HG03060 (cell line): ENCODE measurements at regions not wholly inside any gene's neighbourhood (a gene's known extent, or its start where the extent isn't known, plus 50 kb on each side); places are given as distances from the start of the nearest gene placed in this dataset.

Experiments
- ATAC-seq: cut with Tn5 transposase; IDR thresholded peaks from one replicate; pipeline ENCODE4 v1.9.1; 2021; ENCODE audit warnings: low read depth, moderate number of reproducible peaks; ENCODE audit not compliant: unreplicated experiment

DNA sequence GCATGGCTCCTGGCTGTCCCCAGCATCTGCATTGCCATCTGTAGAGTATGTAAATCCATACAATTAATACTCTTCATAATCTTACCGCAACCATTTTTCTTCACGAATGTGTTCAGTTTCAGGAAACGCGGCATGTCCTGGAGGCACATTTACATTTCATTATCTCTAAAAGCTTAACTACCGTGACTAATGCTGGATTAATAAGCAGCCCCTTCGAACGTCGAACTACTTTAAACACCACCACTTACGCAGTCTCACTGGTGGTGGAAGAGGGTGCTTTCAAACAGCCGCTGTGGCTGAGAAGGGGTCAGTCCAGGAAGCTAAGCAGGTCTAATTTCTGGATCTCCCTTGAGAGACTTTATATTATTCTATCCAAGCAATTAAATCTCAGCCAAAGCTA is 85.6 kb downstream of the C5orf15 start:
- ATAC-seq: no peak

DNA sequence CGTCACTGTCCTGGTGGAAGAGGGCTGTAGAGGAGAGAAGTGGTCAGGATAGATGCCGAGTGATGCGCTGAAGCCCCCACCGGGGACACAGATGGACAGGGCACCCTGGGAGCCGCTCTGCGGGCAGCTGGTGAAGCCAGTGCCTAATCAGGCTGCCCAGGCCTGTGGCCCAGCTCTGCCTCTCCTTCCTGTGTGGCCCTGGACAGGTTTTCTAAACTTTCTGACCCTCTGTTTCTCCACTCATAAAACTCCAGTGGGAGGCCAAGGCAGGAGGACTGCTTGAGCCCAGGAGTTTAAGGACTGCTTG is 86.1 kb downstream of the C5orf15 start:
- no peak for ATAC-seq

DNA sequence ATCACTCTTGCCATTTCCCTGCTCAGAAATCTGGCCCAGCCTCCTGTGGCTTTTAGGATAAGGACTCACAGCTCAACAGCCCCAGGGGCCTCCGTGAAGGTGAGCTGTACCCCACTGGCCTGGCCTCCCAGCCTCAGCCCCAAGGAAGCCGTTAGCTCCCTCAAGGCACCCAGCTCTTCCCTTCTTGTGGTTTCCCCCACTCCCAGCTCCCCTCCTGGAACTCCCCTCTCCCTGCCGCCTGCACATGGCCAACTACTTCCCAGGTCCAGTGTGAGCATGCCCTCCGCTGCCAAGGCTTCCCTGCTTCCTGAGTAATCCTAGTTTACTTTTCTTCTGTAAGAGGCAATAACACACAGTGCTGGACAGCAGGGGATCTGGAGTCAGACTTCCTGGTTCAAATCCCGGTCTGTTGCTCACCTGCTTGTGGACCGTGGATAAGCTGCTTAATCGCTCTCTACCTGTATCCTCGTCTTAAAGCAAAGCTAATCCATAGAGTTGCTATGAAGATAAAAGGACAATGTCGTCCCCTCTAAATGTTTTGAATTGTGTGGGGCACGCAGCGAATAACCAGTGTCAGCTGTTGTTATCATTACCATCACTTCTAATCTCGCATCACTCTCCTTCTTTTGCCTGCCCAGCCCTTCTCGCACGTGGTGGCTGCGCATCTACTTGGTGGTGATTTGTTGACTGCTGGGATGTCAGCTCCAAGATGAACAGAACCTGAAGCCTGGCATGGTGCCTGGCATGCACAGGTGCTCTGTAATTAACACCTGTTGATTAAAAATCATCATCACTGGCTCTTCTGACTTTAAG is 86.6 kb downstream of the C5orf15 start:
- no peak for ATAC-seq

DNA sequence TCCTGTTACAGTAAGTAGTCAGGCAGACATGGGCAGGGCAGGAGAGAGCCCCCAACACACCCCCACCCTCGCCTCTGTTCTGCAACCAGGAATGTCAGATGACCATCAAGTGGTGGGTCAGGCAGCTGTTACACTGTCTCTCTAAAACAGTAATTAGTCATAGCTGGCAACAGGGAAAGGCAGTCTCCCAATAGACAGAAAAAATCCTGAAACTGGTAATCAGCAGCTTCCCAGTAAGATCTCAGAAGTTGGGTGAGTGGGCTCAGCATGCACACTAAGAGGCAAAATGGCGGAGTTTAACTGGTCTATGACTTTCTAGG is 90.2 kb downstream of the C5orf15 start:
- ATAC-seq: no peak

DNA sequence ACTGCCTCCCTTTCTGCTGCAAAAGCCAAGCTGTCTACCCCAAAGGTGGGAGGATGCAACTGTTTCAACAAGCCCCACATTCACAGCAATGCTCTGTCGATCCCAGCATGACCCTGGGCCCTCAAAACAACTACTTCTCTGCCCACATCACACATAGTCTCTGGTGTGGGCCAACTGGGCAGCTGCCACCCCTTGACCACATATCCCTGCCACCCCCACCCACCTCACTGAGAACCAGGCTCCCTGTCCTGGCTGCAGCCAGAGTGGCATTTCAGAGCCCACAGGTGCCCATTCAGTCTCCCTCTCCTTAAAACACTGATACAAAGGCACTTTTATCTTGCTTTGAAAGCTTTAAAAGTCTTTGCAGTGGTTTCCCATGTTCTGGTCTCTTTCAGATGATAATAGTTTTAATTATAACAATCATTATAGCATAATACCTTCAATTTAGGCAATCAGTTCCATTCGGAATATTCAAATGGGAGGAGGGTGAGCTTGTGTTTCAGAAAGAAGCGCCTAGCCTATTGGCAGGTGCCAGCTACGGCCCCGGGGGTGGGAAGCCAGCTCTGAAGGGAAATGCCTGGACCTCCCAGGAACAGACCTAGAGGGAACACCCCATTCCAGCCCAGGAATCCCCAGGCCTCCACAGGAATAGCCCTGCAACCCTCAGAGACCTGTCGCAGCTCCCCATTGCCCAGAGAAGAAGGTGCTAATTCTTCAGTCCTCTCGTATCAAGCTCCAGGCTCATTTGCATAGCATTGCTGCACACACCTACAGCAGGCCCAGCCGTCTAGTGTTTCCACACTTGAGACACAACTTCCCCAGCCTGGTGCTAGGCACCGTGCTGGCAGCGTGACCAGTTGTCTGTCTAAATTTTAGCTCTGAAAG is 90.8 kb downstream of the C5orf15 start:
- no peak for ATAC-seq

DNA sequence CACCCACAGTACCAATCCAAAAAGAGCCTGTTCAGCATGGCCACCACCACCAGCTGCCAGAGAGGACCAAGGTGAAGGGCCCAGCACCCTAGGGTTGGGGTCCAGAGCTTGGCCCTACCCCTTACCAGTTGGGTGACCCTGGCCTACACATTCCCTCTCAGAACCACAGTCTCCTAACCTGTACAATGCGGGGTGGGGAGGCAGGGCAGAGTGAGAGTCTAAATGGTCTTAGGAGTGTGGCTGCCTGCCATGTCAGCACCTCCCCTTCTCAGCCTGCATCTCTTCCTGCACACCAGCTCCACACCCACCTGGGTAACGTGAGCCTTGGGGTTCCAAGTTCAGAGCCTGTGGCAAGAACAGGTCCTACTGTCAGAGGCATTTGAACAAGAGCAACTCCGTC is 92.2 kb downstream of the C5orf15 start:
- ATAC-seq: no peak

DNA sequence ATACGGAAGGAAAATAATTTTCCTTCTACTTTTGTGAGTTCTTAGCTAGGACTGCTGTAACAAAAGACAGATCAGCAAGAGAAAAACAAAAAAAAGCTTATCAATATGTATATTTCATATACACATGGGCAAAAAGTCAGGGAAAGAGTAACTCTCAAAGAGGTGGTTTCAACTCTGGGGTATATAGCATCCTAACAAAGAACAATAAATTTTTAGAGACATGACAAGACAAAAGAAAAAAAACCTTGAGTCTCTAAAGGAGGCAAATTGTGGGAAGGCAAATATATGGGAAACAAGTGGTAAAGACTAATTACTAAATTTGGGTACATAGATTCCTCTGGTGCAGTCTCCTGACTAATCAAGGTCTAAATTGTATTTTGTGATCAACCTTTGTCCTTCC is 93.2 kb downstream of the C5orf15 start:
- ATAC-seq: no peak

DNA sequence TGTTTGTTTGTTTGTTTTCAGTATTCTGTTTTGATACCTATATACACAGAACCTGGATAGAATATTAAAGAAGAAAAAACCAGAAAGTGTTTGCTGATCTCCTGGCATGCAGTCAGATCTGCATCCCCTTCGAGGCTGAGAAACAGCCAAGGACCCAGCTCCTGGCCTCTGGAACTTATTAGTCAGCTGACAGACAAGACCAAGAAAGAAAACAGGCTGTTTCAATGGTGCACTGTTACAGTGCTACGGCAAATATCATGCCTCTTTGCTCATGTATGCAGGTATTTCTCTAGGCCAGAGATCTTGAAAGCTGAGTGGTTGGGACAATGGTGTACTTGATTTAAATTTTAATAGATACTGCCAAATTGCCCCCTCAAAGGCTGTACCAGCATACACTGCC is 95.0 kb downstream of the C5orf15 start:
- ATAC-seq: no peak

DNA sequence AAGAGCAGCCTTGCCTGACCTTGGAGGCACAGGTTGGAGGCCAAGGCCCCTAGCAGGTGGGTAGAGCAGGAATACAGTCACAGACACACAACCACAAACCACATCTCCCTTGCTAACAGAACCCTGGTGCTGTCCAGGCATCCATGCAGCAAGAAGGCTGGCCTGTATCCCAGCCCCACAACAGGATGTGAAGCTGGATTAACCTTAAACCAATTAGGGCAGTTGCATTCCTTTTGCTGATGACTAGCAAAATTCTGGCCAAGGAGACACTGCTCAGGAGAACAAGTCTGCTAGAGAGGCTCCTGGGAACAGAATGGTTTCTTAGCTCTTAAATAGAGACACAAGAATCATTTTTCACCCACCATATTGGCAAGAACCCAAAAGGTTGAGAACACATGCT is 97.8 kb downstream of the C5orf15 start:
- no peak for ATAC-seq

DNA sequence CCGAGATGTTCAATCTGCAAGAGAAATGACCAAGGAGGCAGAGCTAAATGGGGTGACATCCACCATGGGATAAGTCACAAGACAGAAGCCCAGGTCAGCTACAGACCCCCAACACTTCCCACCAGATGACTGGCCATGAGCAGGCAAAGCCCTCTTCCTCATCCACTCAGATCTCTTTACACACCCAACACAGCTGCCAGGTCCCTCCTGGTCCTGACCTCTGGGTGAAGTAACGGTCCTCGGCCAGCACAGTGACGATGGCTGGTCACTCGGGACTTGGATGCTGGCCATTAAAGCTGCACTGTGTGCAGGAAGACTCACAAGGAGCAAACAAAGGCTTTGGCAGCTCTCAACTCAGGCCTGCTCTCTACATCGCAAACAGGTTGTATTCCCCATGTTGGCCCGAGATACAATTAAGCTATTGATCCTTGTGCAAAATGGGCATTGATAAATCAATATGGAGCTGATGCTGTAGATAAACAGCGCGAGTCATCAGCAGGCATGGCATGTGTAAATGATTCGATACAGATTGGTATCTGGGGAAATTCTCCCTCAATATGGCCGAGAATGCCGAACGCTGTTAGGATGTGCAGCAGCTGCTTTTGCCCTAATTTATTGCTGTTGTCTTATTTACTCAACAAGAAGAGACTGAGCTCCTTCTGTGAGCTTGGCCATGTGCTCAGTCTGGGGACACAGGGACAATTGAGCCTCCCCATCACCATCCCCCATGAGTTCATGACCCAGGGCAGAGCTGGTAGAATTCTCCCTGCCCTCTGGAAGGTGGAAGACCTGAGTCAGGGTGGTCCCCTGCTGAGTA is 98.7 kb downstream of the C5orf15 start:
- no peak for ATAC-seq

DNA sequence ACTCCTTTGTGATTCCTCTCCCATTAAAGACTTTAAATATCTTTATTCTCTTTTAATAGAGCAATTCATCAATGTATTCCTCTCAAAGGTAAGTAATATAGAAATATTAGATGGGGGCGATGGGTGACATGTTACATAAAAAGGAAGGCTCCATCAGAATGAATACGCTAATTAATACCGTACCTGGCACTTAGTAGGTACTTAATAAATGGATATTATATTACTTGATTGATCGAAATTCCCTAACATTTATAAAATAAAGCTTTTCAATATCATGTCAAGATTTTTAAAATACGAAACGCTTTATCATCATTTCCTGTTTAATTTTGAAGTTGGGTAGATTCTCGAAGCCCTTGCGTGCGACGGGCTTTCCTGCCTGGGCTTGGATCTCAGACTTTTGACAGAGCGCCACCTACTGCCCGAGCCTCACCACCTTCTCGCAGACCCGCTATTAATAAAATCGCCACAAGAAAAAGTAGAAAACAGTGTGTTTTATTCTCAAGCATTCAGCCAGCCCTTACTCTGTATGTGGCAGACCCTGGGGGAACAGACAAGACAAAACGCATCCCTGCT is 99.4 kb downstream of the C5orf15 start:
- no peak for ATAC-seq

DNA sequence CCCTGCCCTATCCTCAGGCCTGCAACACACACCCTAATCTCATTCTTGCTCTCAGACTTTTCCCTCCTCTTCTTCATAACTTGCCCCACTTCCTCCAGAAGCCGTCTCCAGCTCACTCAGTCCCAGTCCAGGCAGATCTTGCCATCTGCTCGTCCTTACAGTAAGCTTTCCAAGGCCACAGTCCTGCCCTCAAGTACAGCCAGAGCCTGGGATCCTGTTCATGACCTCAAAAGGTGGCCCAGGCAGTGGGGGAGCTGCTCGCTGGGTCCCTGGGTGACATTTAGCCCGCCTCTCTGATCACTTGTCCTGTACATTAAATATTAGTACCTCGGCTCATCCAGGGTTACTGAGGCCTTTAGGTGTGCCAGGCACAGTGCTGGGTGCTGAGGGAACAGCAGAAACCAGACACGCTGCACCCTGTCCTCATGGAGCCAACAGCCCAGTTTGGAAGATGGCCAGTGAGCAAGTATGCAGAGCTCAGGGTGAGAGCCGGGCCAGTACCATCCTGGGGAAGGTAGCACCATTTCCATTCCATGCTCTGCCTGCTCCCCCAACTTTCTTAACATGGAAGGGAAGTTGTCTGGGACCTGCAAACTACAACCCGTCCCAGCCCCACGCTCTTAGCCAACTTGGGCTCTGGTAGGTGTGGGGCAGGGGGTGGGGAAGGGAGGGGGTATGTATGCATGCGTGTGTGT is 100.4 kb downstream of the C5orf15 start:
- no peak for ATAC-seq

DNA sequence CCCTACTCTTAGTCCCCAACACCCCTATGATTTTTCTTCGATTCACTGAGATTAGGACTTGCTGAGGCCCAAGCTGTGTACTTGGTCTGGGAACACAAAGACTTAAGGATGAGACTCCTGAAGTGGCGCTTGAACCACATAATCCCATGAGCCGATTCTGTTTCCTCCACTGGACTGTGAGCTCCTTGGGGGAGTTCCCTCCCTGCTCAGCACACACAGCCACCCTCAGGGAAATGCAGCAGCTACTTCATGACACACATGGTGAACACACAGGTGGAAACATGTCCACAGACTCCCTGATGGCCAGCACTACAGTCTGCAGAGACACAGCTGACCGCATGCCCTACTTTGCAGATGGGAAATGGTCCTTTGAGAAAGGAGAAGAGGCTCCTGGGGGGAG is 101.1 kb downstream of the C5orf15 start:
- no peak for ATAC-seq

DNA sequence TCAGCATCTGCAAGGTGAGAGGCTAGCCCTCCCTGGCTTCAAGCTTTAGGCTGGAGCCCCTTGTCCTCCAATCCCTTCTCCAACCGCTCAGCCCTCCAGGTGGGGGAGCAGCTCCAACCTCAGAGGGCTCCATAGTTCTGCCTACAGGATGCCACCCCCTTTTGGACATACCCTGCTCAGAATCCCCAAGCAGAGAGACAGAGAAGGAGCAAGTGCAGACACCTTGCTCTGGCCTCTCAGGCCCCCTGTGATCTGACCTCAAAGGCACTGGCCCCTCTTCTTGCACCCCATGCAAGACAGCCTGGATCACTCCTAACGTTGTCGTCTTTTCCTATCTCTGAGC is 101.6 kb downstream of the C5orf15 start:
- ATAC-seq: no peak

DNA sequence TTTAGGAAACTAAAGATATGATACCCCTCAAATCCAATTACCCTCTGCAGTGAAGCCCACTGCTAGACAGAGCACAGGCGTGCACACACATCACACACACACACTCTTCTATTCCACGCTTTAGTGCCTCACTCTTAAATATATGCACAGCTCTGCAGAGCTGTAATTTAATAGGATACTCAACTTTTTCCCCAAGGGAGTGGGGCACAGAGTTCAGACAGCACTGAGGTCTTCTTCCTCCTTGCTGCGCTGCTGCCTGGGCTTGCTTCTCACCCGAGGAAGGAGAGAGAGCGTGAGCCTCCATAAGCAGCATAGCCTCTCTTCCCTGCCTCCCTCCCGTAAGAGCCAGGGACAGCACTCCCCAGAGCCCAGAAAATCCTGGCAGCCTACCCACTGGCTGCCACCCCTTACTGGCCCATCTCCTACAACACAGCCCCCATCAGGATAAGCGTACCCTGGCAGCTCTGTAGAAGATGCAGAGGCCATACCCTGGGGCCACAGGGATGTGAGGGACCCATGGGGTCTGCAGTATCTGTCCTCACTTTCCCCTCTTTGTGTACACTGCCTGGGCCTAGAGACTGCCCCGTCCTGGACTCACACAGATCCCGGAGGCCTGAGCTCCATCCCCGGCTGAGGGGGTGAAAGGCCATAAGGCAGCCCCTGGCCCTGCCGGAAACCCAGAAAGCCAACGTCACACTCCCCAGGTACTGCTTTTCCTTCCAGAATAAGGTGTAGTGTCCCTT is 102.1 kb downstream of the C5orf15 start:
- ATAC-seq: no peak

DNA sequence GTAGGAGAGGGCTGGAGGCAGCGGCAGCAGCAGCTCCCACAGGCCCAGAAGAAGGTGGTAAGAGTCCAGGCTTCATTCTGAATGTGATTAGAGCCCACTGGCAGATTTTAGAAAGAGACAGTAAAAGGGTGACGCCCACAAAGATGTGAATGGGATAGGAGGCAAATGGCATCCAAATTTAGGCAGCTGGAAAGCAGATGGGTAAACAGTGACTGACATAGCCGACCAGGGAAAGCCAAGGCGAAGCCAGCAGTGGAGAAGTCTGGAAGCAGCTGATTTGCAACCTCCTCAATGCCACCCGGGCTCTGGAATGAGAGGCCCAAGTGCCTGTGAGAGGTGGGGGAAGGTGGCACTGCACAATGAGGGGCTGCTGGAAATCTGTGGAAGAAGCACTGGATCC is 103.3 kb downstream of the C5orf15 start:
- ATAC-seq: no peak

DNA sequence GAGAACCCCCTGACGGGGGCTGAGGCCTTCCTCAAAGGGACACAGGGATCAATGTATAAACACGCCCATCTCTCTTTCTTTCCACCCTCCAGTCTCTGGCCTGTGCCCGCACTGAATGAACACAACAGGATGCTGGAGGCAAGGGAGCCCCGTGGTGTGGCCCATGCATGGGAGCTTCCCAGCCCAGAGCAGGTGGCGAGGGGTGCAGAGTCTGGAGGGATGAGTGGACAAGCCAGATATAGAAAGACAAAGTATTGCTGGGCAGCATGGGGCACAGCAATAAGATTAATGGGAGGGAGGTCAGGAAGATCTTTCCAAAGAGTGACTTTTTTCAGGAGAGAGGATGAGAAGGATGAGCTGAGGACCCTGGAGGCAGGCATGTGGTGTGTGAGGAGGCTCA is 103.7 kb downstream of the C5orf15 start:
- no peak for ATAC-seq

DNA sequence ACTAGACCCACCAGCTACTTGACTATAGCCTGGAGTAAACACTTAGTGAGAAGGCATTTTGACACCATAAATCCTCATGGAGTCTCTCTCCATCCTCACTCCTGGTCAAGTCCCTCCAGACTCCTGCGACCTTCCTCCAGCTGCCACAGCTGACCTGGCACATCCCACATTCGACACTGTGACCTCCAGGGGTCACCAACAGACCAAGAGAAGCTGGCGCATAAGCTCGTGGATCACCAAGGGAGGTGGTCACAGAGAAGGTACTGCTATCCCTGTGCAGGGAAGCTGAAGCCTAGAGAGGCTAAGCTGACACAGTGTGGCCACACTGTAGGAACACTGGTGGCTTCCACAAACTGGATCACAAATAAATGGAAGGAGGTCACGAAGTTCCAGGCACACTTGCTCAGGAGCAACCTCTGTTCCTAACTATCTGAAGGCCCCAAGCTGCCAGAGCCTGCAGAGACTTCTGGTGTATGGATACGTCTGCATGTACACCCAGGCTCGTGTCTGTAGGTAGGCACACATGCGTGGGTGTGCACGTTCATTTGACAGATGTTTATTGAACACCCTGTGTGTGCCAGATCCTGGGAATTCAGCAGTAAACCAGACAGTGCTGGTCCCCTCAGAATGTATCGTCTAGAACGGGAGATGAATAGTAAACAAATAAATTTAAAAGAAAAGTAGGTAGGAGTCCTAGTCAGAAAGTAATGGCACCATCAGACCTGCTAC is 104.4 kb downstream of the C5orf15 start:
- no peak for ATAC-seq

DNA sequence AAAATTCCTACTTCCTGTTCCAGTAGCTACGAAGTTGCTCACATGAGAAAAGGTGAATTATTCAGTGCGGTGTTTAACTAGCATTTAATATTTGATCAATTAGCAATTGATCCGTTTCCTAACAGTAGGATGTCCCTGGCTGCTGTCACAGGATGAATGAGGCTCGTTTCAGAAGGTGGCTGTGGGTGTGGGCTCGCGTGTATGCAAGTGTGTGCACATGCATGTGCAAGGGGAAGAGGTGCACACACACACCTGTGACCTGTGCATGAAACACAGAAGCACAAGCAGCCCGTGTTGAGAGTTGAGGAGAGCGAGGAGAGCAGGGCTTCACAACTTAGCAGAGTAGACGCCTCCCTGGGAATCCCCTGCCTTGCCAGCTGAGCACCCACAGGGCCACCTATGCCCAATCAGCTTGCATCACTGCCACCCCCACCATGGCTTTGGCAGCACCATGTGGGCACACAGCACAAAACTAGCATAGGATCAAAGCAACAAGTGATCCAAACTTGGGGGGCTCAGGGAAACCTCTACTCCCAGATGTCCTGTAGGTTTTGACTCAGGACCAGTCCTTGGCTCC is 107.2 kb downstream of the C5orf15 start:
- no peak for ATAC-seq
